OCI-M2 (cell line): ENCODE measurements at regions not wholly inside any gene's neighbourhood (a gene's known extent, or its start where the extent isn't known, plus 50 kb on each side); places are given as distances from the start of the nearest gene placed in this dataset.

Source experiments
- DNase-seq: peaks from one replicate; lab custom pipeline; 2025; ENCODE audit not compliant: unreplicated experiment; lab: John Stamatoyannopoulos, UW

DNA sequence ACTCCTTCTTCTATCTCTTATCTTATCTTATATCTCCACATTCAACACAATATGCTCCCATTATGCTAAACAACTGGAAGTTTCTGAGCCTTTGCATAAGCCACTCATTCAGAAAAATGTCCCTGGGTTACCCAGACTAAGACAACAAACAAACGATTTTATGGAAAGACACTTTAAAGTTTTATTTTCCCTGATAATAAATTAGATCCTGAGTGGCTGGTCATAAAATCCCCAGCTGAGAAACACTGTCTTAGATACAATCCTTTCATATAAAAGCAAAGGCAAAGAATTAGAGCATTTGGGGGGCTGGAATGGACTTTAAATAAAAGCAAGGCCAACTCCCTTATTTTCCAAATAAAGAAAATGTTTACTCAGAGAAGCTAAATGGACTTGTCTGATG lies 322.3 kb downstream of the GBE1 start:
- no peak for DNase-seq

DNA sequence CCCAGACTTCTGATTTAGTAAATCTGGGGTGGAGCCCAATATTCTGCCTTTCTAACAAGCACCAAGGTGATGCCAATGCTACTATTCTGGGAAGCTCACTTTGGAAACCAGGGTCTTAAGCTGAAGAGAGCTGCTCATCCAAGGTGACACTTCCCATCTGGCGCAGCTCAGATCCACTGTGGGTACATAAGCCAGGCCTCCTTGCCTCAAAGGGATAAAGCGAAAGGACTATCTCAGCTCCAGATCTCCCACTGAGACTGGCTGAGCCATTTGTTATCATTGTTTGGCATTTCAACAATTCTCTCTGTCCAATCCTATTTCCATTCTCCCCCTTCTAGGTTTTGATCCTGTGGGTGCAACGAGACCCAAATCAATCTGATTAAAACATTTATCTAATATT lies 323.8 kb downstream of the GBE1 start:
- no peak for DNase-seq

DNA sequence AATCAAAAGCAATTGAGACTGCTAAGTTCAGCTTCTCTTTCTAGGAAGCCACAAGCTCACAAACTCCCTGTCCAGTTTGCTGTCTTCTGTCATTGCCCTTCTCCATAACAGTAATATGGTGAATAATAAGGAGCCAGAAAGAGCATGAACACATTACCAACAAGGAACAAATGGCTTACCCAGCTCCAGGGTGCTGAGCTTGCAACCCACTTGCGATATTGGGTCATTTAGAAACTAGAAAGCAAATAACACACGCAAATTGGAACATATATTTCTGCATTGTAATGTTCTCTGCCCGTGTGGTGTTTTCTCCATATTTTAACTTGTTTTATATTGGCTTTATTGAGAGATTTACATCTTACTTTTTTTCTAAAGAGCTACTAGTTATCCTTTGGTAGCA lies 325.3 kb downstream of the GBE1 start:
- DNase-seq = no peak

DNA sequence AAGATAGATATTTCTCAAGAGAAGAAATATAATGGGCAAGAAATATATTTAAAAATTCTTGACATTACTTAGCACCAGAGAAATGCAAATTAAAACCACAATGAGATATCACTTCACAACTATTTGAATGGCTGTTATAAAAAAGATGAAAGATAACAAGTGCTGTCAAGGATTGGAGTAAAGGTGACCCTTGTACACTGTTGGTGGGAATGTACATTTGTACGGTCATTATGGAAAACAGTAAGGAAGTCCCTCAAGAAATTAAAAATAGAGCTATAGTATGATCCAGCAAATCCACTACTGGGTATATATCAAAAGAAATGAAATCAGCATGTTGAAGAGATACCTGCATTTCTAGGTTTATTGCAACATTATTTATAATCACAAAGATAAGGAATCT lies 326.4 kb downstream of the GBE1 start:
- no peak for DNase-seq

DNA sequence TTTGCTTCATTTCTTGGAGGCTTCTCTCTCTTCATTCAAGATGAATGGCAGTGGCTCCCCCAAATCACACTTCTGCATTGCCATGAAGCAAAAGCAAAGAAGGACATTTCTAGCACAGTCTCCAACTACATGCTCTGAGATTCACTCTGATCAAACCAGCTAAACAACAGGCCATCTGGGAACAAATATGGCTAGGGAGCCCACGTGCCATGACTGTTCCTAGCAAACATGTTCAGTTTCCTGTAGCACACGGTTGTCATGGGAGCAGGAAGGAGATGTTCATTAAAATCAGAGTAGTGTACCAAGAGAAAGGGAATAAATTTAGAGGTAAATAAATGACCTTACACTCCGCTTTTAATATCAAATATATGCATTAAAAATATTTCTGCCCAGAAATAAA lies 327.3 kb downstream of the GBE1 start:
- no peak for DNase-seq

DNA sequence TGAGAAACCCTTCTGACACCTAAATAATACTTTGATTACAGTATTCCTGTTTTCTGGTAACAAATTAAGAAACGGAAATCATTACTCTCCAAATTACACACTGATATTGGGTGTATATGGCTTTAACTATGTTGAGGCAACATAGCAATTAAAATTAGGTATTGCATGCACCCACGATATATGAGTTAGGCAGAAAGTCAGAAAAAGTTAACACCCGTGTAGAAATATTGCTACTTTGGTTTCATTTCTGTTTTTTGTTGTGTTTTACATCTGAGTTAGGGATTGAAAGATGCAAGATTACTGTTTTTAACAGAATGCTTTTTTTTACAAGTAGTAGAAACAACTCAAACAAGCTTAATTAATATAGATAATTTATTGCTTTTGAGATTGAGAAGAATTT lies 327.8 kb downstream of the GBE1 start:
- no peak for DNase-seq

DNA sequence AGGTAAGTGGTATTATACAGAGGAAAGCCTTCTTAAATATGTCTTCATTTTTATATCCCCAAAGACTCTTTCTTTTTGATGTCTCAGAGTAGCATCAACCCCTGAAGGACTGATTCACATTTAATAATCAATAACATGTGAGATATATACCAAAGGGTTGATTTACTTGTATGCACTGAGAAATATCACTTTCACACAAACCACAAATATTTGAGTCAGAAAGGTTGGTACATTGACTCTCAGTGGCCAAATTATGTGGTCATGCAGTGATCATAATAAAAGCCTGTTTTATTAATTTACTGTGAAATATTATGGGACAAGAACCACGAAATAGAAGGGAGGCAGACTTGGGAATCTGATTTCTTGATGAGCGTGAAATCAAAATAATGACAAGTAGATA lies 329.0 kb downstream of the GBE1 start:
- DNase-seq = no peak

DNA sequence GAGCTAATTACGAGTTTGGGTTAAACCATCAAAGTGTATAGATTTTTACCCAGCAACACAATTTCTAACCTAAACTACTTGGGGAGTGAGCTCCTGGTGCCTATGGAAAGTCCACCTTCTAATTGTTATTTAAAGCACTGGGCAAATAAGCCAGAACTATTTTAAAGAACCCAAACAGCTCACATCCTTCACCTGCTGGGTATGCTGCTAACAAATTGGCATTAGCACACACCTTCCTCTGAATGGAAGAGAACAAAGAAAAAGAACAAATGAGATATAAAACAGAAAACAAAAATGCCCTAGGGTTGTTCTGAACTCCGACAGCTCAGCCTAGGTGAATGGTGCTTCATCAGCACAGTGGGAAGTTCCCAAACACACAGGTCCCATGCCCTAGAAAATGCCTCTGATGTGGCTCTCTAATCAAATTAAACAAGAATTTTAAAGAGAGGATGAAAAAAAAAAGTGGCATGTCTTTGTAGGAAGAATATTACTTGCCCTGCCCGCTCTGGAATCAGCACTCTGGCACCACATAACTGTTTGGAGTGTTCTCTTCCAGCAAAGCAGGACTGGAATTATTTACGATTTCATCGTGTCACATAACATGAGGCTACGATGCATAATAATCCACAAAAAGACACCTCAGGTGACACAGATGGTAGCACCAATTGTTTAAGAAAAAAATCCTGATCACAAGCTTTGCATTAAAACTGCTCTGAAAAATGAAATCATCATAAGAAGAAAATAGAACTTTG lies 334.4 kb downstream of the GBE1 start:
- no peak for DNase-seq

DNA sequence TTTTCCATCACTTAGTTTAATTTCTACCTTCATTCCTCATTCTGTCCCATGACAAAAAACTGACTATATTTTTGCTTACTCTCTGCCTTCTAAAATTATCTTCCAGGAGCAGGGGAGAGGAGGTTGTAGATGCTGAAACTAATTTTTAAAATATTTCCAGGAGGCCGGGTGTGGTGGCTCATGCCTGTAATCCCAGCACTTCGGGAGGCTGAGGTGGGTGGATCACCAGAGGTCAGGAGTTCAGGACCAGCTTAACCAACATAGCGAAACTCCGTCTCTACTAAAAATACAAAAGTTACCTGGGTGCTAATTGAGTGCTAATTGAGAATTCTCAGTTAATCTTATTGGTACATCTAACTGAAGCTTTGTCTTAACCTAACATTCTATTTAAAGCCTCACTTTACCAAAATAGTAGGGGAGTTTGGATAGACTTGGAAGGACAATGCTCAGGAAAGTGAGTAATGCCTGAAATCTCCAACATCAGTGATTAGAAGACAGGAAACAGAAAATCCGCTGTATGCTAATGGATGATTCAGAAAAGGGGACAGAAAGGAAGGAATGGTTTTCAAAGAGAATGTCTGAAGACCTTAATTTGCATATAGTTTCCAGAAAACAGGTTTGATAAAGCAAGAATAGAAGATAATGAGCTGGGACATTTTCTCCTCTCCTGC lies 336.1 kb downstream of the GBE1 start:
- no peak for DNase-seq

DNA sequence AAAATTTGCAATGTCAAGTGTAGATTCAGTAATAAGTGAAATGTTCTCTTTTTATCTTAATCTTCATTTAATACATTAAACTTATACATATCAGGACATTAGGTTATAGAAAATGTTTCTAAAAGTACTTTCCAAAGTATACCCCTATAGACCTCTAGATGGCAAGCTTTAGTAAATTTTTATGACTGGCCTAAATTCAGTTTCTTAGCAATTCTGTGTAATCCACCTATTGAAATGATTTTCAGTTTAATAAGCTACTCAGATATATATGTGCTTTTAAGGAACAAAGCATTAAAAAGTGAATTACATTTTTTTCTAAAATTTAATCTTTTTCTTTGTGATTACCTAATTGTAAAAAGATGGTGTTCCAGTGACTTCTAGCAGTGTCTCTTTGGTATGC lies 342.2 kb downstream of the GBE1 start:
- DNase-seq = no peak

DNA sequence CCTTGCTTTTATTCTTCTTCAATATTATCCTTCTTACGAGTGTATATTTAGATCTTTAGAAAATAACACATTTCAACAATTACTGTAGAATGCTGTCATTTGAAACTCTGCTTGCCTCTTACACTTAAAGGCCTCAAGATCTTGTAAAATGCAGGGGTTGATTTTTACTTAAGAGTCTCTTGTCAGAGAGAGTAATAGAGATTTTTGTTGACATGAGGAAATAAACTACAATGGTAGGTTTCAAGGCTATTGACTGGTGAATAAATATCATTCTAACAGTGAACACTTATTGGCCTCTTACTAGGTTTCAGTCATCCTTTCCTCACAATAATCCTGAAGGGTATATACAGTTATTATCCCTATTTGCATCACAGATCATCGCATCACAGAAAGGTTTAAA lies 344.6 kb downstream of the GBE1 start:
- DNase-seq = no peak

DNA sequence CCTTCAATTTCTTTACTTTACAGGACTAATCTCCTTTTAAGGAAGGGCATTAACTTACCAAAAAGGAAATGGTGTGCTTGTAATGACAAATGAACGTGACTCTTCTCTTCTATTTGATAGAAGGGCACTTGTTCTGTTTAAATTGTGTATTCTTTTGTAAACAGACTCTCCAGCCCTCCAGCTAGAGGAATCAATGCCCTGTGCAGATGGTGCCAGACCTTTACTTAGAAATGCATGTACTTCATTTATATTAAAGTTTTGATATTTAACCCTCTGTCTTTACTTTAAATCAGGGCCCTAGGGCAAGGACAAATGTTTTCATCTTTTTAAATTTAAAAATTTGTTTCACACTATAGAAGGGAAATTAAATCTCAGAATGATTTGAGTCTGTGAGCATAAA lies 355.1 kb downstream of the GBE1 start:
- no peak for DNase-seq

DNA sequence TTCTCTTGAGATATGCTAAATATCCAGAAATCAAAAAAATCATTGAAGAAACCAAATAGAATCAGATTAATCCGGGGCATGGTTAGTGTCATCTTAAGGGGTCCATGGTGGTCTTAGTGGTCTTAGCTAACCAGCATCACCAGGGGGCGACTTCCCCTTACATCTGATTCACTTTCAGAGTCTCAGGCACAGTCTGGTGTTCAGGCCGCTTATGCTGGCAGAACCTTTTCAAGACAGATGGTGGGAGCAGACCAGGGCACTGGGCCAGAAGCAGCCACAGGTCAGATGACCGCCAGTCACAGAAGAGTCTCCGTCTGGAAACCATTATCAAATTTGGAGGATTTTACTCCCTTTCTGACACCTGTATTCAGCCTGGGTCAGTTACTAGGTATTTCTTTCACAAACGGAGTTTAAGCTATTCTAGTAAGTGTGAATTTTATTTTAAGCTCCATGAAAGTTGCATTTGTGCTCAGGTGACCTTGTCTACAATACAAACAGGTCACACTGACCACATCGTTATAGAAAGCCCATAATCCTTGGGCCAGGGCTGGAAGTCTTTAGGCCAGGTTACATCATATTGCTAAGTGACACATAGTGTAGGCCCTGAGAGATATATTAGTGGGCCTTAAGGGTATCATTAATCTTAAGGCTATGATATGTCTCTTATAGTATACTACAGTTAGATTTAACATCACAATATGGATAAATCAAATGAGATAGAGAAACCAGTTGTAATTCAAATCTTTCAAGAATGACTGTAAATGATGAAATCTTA lies 365.5 kb downstream of the GBE1 start:
- DNase-seq = no peak

DNA sequence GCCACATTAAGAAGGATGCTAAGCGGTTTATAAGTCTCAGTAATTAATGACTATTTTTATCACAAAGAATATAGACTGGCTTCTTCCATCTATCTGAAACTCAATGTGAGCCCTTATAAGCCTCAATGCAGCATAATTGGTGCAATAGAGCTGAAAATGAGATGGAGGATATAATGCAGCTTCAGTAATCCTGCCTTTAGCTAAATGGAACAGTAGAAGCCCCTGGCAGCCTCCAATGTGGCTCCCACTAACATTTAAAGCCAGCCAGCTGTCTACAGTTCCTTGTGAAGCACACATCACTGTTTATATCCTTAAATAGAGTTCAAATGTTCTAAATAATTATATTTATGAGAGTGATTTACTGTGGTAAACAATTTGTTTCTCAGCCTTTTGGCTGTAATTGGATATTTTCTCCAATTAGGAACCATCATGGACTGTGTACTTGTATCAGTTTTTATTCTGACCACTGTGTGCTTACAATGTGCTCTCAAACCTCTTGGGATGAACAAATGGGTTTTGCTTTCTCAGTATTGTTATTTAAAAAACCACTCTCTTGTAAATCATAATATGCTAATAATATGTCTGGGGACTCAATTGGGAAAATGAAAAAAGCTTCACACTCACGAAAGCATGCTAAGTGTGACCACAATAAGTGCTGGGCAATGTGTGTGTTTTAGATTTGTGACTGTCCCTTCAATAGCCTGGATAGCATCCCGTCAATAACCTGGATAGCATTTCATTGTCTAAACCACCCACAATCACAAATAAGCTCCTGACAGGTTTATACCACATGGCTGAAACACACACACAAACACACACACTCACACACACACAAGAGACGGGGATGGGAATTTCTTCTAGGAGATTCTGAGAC lies 366.6 kb downstream of the GBE1 start:
- no peak for DNase-seq

DNA sequence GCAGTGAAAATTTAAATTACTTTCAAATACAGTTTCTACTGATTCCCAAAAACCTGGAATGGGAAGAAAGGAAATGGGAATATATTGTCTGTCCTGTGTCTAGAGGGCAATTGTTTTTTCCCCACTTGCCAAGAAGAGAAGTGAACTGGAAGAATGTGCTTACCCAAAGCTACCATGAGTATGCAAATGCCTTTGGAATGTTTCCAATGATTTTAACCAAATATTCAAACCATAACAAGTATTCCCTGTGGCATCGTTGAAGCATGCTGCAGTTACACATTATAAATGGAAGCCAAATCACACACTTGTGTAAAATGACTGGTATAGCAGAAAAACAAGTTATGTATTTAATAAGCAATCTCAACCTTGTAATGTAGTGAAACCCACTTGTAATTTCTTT lies 368.2 kb downstream of the GBE1 start:
- no peak for DNase-seq

DNA sequence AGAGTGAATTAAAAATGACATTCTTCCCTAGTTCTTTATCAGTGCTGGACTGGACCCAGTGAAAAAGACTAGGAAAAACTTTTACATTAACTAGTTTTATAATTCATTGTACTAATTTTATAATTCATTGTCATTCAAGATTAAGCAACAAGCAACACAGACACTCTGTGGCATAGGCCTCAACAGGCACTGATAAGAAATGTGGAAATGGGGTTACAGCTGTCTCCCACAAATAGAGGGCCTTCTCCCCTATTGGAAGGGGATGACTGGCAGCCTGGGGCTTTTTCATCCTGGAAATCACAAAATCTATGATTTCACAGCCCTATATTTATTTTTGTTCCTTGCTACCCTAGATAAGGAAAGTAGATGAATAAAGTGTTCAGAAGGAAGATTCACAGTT lies 370.6 kb downstream of the GBE1 start:
- no peak for DNase-seq

DNA sequence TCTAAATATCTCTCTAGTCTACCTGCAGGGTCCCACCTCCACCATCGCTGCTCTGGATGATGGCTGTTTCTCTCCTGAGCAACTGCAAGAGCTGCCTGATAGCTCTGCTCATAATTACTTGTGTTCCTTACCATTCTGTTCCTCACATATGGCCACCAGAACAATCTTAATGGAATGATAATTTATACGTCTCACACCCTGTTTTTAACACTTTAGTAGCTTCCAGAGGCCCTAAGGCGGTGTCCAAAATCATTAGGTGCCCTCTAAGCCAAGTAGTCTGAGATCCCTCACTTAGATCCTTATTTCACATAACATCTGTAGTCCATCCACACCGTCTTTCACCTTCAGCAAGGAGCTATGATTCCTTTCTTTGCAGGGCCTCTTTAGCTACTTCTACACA lies 373.3 kb downstream of the GBE1 start:
- DNase-seq = no peak

DNA sequence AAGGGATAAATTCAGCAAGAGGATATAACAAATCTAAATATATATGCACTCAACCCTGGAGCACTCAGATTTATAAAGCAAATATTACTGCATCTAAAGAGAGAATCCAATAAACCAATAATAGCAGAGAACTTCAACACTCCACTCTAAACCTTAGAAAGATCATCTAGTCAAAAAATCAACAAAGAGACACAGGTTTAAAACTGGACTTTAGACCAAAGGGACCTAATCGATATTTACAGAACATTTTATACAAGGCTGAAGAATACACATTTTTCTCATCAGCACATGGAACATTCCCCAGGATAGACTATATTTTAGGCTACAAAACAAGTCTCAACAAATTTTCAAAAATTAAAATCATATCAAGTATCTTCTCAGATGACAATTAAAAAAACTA lies 379.0 kb downstream of the GBE1 start:
- no peak for DNase-seq

DNA sequence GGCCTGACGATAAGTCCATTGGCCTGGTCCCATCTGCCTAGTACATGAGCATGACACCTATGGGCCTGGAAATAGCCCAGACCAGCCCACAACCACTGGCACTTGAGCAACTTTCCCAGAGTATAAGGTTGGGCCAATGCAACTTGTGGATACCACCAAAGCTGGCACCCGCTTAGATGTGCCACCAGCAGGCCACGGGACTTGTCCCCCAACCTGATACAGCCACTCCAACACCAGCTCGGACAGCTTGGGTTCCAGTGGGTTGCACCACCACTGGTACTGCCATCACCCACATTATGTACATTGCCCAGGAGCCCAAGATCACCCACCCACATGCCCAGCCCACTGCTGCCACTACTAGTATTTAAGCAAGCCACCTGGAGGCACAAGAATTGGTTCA lies 381.2 kb downstream of the GBE1 start:
- DNase-seq = no peak

DNA sequence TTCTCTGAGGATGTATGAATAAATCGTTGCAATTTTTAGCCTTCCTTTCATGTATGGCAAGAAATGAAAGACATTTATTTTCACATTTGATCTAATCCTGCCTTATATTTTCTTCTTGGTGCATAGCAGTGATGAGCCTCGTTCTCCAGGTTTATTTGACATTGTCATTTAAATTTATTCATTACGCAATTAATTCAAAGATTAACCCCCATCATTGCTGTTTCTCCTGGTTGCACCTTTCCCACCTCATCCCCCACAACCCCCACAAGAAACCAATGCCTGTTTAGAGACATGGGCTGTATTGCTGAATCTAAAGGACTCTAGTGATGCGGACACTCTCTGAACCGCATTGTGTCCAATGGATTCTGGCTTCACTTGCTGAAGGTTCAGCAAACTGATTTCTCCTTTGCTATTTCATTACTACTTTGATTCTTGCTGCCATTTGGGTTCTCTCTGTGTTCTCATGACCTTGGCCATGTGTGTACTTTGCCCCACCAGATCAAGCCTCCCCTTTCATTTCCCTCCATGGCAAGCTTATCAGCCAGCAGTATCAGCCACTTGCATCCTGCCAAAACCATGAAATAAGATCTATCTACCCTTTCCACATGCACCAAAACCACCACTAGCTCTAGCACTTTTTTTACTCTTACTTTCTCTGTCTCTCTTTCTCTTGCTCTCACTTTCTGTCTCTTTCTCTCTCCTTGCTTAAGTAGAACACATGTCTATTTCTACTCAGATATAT lies 382.7 kb downstream of the GBE1 start:
- no peak for DNase-seq

DNA sequence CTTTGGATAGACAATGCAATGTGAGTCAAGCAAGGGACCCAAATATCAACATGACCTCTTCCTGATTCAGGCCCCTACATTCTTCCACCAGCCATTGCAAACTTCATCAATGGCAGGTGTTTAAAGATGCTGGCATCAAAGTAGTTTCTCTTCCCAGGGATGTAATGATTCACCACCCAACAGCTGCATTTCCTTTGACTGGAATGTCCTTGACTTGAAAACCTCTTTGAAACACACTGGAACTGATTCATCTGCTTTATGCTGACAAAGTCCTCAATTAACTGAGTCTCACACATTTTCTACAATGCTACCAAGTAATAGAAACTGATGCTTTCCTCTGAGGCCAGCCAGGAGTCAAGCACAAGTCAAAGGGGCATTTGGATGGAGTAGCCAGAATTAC lies 385.5 kb downstream of the GBE1 start:
- no peak for DNase-seq
